B cell (primary cell): ENCODE measurements at regions not wholly inside any gene's neighbourhood (a gene's known extent, or its start where the extent isn't known, plus 50 kb on each side); places are given as distances from the start of the nearest gene placed in this dataset.

Experiments
- EZH2 ChIP-seq: IDR thresholded peaks from 2 replicates; pipeline ENCODE4 v1.6.1; 2012; ENCODE audit warnings: borderline replicate concordance, low read depth, mild to moderate bottlenecking, moderate library complexity, low read length; ENCODE audit not compliant: insufficient read depth, poor library complexity, severe bottlenecking
- TF ChIP-seq, protein P1 (sequence below): fragments of 200-600 bp; IDR thresholded peaks from one replicate; pipeline ENCODE4 v1.8.0; 2022; ENCODE audit warnings: antibody characterized with exemption, mild to moderate bottlenecking

DNA sequence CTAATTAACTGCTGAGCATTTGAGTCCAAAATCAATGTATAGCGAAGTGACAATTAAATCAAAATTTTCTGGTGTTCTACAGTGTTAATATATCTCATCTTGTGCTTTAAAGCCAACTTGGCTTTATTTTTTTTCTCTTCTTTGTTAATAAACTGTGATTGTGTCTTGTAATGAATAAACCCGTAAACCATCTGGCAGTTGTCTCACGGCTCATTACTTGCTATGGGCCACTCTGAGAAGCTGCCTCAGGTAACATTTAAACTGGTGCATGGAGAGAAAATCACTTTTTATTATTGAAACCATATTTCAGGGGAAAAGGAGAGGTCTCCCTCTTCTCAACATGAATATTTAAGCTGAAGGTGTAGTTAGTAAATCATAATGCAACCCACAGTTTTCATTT, 694.0 kb downstream of the KCTD8 start:
- TF ChIP-seq, protein P1, sequence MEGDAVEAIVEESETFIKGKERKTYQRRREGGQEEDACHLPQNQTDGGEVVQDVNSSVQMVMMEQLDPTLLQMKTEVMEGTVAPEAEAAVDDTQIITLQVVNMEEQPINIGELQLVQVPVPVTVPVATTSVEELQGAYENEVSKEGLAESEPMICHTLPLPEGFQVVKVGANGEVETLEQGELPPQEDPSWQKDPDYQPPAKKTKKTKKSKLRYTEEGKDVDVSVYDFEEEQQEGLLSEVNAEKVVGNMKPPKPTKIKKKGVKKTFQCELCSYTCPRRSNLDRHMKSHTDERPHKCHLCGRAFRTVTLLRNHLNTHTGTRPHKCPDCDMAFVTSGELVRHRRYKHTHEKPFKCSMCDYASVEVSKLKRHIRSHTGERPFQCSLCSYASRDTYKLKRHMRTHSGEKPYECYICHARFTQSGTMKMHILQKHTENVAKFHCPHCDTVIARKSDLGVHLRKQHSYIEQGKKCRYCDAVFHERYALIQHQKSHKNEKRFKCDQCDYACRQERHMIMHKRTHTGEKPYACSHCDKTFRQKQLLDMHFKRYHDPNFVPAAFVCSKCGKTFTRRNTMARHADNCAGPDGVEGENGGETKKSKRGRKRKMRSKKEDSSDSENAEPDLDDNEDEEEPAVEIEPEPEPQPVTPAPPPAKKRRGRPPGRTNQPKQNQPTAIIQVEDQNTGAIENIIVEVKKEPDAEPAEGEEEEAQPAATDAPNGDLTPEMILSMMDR = no peak
- no peak for TF ChIP-seq EZH2
